H9 (cell line): ENCODE measurements at regions not wholly inside any gene's neighbourhood (a gene's known extent, or its start where the extent isn't known, plus 50 kb on each side); places are given as distances from the start of the nearest gene placed in this dataset.

Experiments used
- DNase-seq: peaks from one replicate; pipeline ENCODE4 v3.0.0-alpha.2; 2017
- H2AFZ ChIP-seq: one replicate; pipeline ENCODE4 v1.6.1; 2013; ENCODE audit warnings: mild to moderate bottlenecking, low read length, control low read depth, moderate library complexity
- H2AK5ac ChIP-seq: 2 replicates; pipeline ENCODE4 v1.6.1; 2013; ENCODE audit warnings: low read length, control low read depth, mixed read lengths; ENCODE audit not compliant: insufficient read length
- H2BK120ac ChIP-seq: one replicate; pipeline ENCODE4 v1.6.1; 2013; ENCODE audit warnings: low read depth, mild to moderate bottlenecking, low read length, control low read depth, inconsistent platforms; ENCODE audit not compliant: poor library complexity, severe bottlenecking
- H2BK12ac ChIP-seq: 2 replicates; pipeline ENCODE4 v1.6.1; 2013; ENCODE audit warnings: low read length, control low read depth, mixed read lengths, low read depth; ENCODE audit not compliant: insufficient read length
- H2BK15ac ChIP-seq: 2 replicates; pipeline ENCODE4 v1.6.1; 2013; ENCODE audit warnings: low read depth, low read length, control low read depth
- H2BK20ac ChIP-seq: one replicate; pipeline ENCODE4 v1.6.1; 2013; ENCODE audit warnings: low read depth, mild to moderate bottlenecking, low read length, control low read depth, inconsistent platforms; ENCODE audit not compliant: poor library complexity, severe bottlenecking
- H2BK5ac ChIP-seq: 2 replicates; pipeline ENCODE4 v1.6.1; 2013; ENCODE audit warnings: low read length, control low read depth, mixed read lengths; ENCODE audit not compliant: insufficient read length
- H3K14ac ChIP-seq: 2 replicates; pipeline ENCODE4 v1.6.1; 2013; ENCODE audit warnings: low read length, control low read depth; ENCODE audit not compliant: insufficient read depth
- H3K18ac ChIP-seq: 2 replicates; pipeline ENCODE4 v1.6.1; 2013; ENCODE audit warnings: low read depth, mild to moderate bottlenecking, mixed read lengths, low read length, control low read depth; ENCODE audit not compliant: insufficient read length
- H3K23ac ChIP-seq: 2 replicates; pipeline ENCODE4 v1.6.1; 2013; ENCODE audit warnings: low read length, control low read depth, mixed read lengths, low read depth; ENCODE audit not compliant: insufficient read length
- H3K23me2 ChIP-seq: 2 replicates; pipeline ENCODE4 v1.6.1; 2013; ENCODE audit warnings: low read depth, mild to moderate bottlenecking, mixed read lengths, low read length, control low read depth; ENCODE audit not compliant: insufficient read length, poor library complexity, severe bottlenecking
- H3K27ac ChIP-seq: 2 replicates; pipeline ENCODE4 v1.5.1; 2013; ENCODE audit warnings: low read length, control low read depth, mixed read lengths, low read depth; ENCODE audit not compliant: insufficient read length
- H3K27me3 ChIP-seq: 2 replicates; pipeline ENCODE4 v1.6.1; 2013; ENCODE audit warnings: low read length, control low read depth, inconsistent platforms; ENCODE audit not compliant: insufficient read depth
- H3K4ac ChIP-seq: 2 replicates; pipeline ENCODE4 v1.6.1; 2013; ENCODE audit warnings: low read depth, mild to moderate bottlenecking, control low read depth, inconsistent platforms, low read length, moderate library complexity
- H3K4me1 ChIP-seq: 2 replicates; pipeline ENCODE4 v1.6.1; 2013; ENCODE audit warnings: low read length, control low read depth, inconsistent platforms; ENCODE audit not compliant: insufficient read depth
- H3K4me2 ChIP-seq: 2 replicates; pipeline ENCODE4 v1.6.1; 2013; ENCODE audit warnings: low read length, control low read depth, mixed read lengths; ENCODE audit not compliant: insufficient read length, insufficient read depth
- H3K56ac ChIP-seq: 2 replicates; pipeline ENCODE4 v1.6.1; 2013; ENCODE audit warnings: low read depth, mild to moderate bottlenecking, mixed read lengths, low read length, control low read depth; ENCODE audit not compliant: insufficient read length
- H3K79me1 ChIP-seq: 2 replicates; pipeline ENCODE4 v1.6.1; 2013; ENCODE audit warnings: low read depth, mild to moderate bottlenecking, moderate library complexity, low read length, control low read depth, inconsistent platforms; ENCODE audit not compliant: insufficient read depth, poor library complexity, severe bottlenecking
- H3K79me2 ChIP-seq: 2 replicates; pipeline ENCODE4 v1.6.1; 2013; ENCODE audit warnings: low read length, control low read depth, inconsistent platforms; ENCODE audit not compliant: insufficient read depth
- H3K9ac ChIP-seq: 2 replicates; pipeline ENCODE4 v1.6.1; 2013; ENCODE audit warnings: low read length, control low read depth, mixed read lengths; ENCODE audit not compliant: insufficient read length; ENCODE audit errors: extremely low read depth
- H3K9me3 ChIP-seq: one replicate; pipeline ENCODE4 v1.6.1; 2013; ENCODE audit warnings: low read depth, low read length, inconsistent platforms; ENCODE audit not compliant: control insufficient read depth
- H3T11ph ChIP-seq: one replicate; pipeline ENCODE4 v1.6.1; 2013; ENCODE audit warnings: mild to moderate bottlenecking, low read length, control low read depth, inconsistent platforms
- H4K20me1 ChIP-seq: one replicate; pipeline ENCODE4 v1.6.1; 2013; ENCODE audit not compliant: control insufficient read depth, insufficient read length, insufficient read depth
- H4K5ac ChIP-seq: 2 replicates; pipeline ENCODE4 v1.6.1; 2013; ENCODE audit warnings: low read depth, mild to moderate bottlenecking, mixed read lengths, low read length, control low read depth; ENCODE audit not compliant: insufficient read length
- H4K8ac ChIP-seq: replicated peaks from 2 replicates; pipeline ENCODE4 v1.6.1; 2013; ENCODE audit warnings: low read length, control low read depth, mixed read lengths, low read depth; ENCODE audit not compliant: insufficient read length
- H4K91ac ChIP-seq: 2 replicates; pipeline ENCODE4 v1.6.1; 2013; ENCODE audit warnings: low read depth, mild to moderate bottlenecking, moderate library complexity, mixed read lengths, low read length, control low read depth; ENCODE audit not compliant: insufficient read length
- H3K27ac Mint-ChIP-seq, 3 experiments: 2 replicates in 2 of 3; 3 replicates in 1 of 3; pipeline ENCODE4 v1.8.0; 2020 to 2021; ENCODE audit warnings: mixed read lengths in 3 of 3, mild to moderate bottlenecking in 1 of 3, moderate library complexity in 1 of 3
- H3K27me3 Mint-ChIP-seq: 2 replicates; pipeline ENCODE4 v1.8.0; 2021; ENCODE audit warnings: low read depth, mild to moderate bottlenecking, moderate library complexity, mixed read lengths
- H3K36me3 Mint-ChIP-seq, 3 experiments: 2 replicates in 2 of 3; 3 replicates in 1 of 3; pipeline ENCODE4 v1.8.0; 2020 to 2021; ENCODE audit warnings: low read depth in 3 of 3, mixed read lengths in 3 of 3; ENCODE audit not compliant: insufficient read depth in 1 of 3
- H3K4me1 Mint-ChIP-seq, 2 experiments: 2 replicates each; pipeline ENCODE4 v1.8.0; 2020; ENCODE audit warnings: mixed read lengths in 2 of 2
- H3K4me3 Mint-ChIP-seq, 2 experiments: 2 replicates in 1 of 2; 3 replicates in 1 of 2; pipeline ENCODE4 v1.8.0; 2020 to 2021; ENCODE audit warnings: mild to moderate bottlenecking in 2 of 2, mixed read lengths in 2 of 2, moderate library complexity in 1 of 2
- H3K9me3 Mint-ChIP-seq, 2 experiments: 2 replicates in 1 of 2; 3 replicates in 1 of 2; pipeline ENCODE4 v1.8.0; 2020; ENCODE audit warnings: mild to moderate bottlenecking in 2 of 2, mixed read lengths in 2 of 2, moderate library complexity in 1 of 2
- WGBS: extraction: QIAGEN DNeasy Blood & Tissue Kit; methylation state at CpG from one replicate; pipeline ENCODE4 v1.1.7; 2013; ENCODE audit warnings: missing lambda C conversion rate, low lambda C conversion rate, mixed read lengths; ENCODE audit not compliant: insufficient read length; ENCODE audit errors: extremely low coverage; 5-methylcytosine and 5-hydroxymethylcytosine counted together
- TF ChIP-seq, protein P1 (sequence below): fragments of 200-600 bp; sonication (generic); conservative IDR thresholded peaks from 3 replicates; pipeline ENCODE4 v1.8.0; 2021; ENCODE audit warnings: antibody characterized with exemption, mild to moderate bottlenecking

DNA sequence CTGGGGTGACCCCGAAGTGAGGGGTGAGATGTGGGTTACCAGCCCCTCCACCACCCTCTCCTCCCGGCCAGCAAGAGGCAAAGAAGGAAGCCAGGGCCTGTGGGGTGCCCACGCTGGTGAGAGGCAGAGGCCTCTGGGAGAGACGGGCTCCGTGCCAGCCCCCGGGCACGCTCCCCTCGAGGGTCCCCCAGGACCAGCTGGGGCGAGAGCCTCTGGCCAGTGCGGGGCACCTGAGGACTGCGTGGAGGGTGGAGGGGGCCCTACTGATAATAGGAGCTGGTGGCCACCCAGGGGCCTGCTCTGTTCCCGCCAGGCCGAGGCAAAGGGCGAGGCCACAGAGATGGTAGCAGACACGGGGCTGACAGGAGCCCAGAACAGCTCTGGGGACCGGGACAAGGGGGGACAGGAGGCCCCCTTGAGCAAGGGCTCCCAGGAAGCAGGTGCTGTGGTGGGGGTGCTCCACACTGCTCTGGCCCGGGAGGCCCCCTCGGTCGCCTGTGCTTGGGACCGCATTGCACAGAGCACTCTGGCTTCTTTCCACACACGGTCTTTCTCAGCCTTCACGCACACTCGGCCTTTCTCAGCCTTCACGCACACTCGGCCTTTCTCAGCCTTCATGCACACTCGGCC, 226.9 kb downstream of the TTLL2 start:
- Histone ChIP-seq H2BK12ac (no peak overlapping the region), H2BK120ac (no peak overlapping the region), H3K79me2 (no peaks in the 10 kb centered on the region; the same call in 1 of the 2 replicates), H3K56ac (no peak overlapping the region), H4K20me1 (peaks cover 3% of the 10 kb centered on the region), H3K4ac (no peak overlapping the region), H3K9ac (no peak overlapping the region), H2AK5ac (no peak overlapping the region), H3T11ph (no peak overlapping the region), H3K79me1 (no peaks in the 10 kb centered on the region), H3K9me3 (no peaks in the 10 kb centered on the region), H3K23ac (no peak overlapping the region), H2AFZ (no peak overlapping the region), H3K4me2 (no peak overlapping the region), H3K4me1 (no peaks in the 10 kb centered on the region), H4K8ac (no peak overlapping the region), H4K5ac (no peak overlapping the region), H3K23me2 (no peaks in the 10 kb centered on the region), H3K27me3 (no peaks in the 10 kb centered on the region), H2BK20ac (no peak overlapping the region), H2BK5ac (no peak overlapping the region), H3K18ac (no peak overlapping the region), H3K27ac (no peak overlapping the region), H4K91ac (no peak overlapping the region), H2BK15ac (no peak overlapping the region; the same call in 1 of the 2 replicates), H3K14ac (no peak overlapping the region)
- no CpG with 5 or more reads among the region's 26 CpGs for WGBS
- TF ChIP-seq, protein P1, sequence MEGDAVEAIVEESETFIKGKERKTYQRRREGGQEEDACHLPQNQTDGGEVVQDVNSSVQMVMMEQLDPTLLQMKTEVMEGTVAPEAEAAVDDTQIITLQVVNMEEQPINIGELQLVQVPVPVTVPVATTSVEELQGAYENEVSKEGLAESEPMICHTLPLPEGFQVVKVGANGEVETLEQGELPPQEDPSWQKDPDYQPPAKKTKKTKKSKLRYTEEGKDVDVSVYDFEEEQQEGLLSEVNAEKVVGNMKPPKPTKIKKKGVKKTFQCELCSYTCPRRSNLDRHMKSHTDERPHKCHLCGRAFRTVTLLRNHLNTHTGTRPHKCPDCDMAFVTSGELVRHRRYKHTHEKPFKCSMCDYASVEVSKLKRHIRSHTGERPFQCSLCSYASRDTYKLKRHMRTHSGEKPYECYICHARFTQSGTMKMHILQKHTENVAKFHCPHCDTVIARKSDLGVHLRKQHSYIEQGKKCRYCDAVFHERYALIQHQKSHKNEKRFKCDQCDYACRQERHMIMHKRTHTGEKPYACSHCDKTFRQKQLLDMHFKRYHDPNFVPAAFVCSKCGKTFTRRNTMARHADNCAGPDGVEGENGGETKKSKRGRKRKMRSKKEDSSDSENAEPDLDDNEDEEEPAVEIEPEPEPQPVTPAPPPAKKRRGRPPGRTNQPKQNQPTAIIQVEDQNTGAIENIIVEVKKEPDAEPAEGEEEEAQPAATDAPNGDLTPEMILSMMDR = no peak
- Mint-ChIP-seq H3K27me3 (peaks cover 4% of the 10 kb centered on the region), H3K27ac (no peak overlapping the region), H3K4me3 (no peak overlapping the region), H3K4me1 (peaks cover 8 to 10% of the 10 kb centered on the region in 2 experiments), H3K36me3 (no peaks in the 10 kb centered on the region; a peak in 2 of 7 replicates), H3K9me3 (peaks cover 6 to 10% of the 10 kb centered on the region in 2 experiments)
- DNase-seq = no peak
